ENCODE measurements at regions not wholly inside any gene's neighbourhood (a gene's known extent, or its start where the extent isn't known, plus 50 kb on each side); places are given as distances from the start of the nearest gene placed in this dataset.
"Not testable (repeated sequence)": the region's sequence is repeated elsewhere in the genome, so short reads cannot be mapped to it uniquely, and the experiment has no call there.

DNA sequence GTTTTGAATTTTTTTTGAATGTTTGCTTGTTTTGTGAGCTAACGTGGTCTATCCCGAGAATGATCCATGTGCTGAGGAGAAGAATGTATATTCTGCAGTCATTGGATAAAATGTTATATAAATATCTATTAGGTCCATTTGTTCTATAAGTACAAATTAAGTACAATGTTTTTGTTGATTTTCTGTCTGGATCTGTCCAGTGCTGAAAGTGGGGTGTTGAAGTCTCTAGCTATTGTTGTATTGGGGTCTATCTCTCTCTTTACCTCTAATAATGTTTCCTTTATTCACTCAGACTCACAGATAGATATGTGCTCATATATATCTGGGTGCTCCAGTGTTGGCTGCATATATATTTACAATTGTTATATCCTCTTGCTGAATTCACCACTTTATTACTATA, 144.8 kb upstream of the SETMAR start:
- DNase-seq, result no peak

DNA sequence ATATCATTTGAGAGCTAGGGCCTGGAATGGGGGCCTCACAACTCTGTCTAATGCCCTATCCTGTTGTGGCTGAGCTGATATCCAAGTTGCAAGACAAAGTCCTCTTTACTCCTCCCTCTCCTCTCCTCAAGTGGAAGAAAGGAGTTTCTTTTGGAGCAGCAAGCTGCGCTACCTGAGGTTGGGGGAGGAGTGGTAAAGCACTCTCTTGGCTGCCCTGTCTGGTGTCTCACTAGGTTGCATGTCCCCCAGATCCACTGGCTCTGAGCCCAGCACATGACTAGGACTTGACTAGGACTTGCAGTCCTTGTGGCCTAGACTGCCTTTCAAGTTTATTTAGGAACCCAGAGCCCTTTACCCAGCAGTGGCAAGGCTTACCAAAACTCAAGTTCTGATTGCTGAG, 141.1 kb upstream of the SETMAR start:
- no peak for DNase-seq

DNA sequence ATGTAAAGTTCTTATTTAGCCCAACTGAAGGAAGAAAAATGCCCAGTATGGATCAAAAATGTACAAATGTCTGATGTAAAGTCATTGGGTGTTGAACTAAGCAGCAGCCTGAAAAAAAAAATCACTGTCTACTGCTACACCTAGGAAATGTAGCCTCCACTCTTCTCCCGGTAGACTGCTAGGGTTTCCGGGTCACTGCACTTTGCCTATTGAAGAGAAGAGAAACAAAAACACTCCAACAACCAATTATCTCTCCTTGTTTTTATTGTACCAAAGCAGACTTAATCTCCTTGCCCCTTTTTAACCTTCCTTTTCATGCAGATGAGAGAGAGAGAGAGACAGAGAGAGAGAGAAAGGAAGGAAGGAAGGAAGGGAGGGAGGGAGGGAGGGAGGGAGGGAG, 140.2 kb upstream of the SETMAR start:
- DNase-seq, result no peak

DNA sequence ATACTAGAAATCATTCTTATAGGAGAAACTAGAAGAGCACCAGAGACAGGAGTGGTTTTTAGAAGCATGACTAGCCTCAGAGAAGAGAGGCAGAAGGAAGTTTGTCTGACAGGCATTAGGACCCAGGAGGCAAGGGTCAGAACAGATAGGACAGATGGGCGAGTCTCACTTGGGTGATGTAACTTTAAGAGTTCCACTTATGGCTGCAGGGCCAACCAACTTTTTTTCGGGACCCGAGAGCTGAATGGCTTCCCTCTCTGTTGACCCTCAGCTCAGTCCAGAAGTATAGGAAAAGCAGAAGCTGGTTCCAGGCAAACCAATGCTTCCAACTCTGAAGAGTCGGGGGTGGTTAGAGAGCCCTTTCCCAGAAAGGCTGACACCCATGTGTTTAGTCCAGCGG, 136.6 kb upstream of the SETMAR start:
- DNase-seq, result no peak

GRCh38 chr3:4167230-4167629, 135.9 kb upstream of the SETMAR start:
- not testable (repeated sequence) for DNase-seq

DNA sequence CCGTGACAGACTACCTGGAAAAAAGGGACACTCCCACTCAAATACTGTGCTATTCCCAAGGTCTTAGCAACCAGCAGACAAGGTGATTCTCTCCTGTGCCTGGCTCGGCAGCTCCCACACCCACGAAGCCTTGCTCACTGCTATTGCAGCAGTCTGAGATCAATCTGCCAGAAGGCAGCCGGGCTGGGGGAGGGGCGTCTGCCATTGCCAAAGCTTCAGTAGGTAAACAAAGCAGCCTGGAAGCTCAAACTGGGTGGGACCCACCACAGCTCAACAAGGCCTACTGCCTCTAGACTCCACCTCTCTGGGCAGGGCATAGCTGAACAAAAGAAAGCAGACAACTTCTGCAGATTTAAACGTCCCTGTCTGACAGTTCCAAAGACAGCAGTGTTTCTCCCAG, 128.4 kb upstream of the SETMAR start:
- DNase-seq, result no peak

DNA sequence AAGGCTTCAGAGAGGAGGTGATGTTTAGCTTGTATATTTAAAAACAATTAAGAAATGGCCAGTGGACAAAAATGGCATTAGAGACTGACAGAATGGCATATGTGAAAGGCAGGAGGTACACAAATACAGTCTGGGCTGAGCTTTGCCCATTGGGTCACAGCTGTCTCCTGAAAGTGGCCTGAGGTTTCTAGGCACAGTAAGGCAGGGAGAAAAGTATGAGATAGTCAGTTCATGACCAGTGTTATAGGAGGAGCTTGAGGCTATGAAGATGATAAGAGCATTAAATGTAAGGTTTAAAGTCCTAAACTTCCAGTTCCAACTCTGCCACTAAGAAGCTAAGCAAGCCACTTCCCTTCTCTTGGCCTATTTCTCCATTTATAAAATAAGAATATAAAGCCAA, 111.2 kb upstream of the SETMAR start:
- no peak for DNase-seq

DNA sequence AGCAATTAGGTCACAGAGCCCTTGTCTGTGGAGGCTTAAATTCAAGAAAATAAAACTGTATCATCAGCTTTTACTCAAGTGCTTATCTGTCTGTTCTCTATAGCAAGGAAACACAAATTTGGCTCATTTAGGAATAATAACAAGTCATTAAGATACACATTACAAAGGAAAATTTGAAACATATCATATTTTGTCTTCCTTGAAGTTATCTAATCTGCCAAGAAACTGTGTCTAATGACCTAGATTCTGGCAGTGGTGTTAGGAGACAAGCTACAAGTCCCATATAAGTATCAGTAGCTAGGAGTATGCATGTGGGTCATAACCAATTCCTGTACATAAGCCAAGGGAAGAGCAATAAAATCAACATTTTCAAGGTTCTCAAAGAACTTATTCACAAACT, 108.2 kb upstream of the SETMAR start:
- no peak for DNase-seq

- DNase-seq, result no peak
These were observed 106.5 kb upstream of the SETMAR start for GRCh38 chr3:4196506-4197147.

DNA sequence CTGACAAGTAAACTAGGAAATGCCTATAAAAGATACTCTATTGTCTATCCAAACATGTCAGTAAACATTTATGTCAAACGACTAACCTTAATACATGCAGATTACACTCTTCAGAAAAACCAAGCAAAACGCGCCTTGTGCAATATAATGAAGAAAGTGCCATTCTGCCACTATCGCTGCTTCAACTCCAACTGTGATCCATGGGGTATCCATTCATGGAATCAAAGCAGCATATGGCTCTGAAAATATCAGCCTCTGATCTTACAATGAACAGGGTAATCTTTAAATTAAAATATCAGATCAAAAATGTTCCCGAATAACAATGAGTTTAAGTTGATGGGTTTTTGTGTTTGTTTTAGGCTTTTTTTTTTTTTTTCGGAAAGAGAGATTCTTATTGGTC, 105.5 kb upstream of the SETMAR start:
- DNase-seq, result no peak

DNA sequence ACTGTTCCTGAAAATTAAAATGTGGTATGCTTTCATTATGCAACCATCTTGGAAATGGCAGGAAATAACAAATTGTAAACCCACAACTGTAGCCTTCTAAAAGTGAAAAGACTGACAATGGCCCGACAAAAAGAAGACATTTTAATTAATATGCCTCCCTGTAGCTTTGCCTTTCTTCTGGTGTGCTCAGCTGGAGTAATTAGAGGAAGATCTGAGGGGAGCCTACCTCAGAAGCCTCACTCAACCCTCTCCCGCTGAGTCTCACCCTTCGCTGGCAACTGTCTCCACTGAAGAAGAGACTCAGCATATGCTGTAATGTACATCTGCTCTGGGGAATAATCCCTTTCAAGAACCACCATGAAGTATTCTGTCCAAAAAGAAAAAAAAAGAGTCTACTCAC, 104.7 kb upstream of the SETMAR start:
- no peak for DNase-seq

DNA sequence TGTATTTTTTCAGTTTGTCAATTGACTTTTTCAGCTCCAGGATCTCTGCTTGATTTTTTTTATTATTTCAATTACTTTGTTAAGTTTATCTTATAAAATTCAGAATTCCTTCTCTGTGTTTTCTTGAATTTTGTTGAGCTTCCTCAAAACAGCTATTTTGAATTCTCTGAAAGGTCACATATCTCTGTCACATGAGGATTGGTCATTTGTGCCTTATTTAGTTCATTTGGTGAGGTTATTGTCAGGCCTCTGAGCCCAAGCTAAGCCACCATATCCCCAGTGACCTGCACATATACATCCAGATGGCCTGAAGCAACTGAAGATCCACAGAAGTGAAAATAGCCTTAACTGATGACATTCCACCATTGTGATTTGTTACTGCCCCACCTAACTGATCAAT, 98.4 kb upstream of the SETMAR start:
- DNase-seq, result not testable (repeated sequence)

DNA sequence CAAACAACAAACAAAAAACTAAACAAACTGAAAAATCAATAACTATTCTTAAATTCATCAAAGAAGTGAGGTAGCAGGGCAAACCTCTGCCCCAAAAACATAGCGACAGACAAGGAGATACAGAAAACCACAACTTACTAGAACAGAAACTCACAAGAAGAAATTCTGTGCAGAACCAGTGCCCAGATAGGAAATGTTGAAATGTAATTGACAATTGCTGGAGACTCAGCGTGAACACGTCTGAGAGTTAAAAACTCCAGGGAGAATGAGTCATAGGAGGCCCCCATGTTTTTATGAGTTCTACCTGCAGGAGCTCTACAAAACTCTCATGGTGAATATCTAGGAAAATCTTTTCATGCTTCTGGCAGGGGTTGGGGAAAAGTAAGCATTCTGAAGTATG, 95.5 kb upstream of the SETMAR start:
- no peak for DNase-seq

- DNase-seq, result no peak
These were observed 94.6 kb upstream of the SETMAR start for GRCh38 chr3:4208556-4208955.

DNA sequence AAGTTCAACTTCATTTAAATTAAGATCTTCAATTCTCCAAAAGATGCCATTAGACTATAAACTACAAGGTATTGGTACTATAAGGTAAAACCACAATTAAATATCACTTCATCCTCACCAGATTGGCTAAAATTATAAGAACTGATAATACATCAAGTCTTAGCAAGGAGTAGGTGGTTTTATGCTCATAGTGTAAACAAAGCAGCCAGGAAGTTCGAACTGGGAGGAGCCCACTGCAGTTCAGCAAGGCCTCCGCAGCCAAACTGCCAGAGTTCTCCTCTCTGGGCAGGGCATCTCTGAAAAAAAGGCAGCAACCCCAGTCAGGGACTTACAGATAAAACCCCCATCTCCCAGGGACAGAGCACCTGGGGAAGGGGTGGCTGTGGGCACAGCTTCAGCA, 91.6 kb upstream of the SETMAR start:
- no peak for DNase-seq

DNA sequence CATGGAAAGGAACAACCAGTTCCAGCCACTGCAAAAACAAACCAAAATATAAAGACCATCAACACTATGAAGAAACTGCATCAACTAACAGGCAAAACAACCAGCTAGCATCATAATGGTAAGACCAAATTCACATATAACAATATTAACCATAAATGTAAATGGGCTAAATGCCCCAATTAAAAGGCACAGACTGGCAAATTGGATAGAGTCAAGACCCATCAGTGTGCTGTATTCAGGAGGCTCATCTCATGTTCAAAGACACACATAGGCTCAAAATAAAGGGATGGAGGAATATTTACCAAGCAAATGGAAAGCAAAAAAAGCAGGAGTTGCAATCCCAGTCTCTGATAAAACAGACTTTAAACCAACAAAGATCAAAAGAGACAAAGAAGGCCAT, 89.7 kb upstream of the SETMAR start:
- DNase-seq, result not testable (repeated sequence)

GRCh38 chr3:4216974-4217373, 86.2 kb upstream of the SETMAR start:
- DNase-seq, result not testable (repeated sequence)

DNA sequence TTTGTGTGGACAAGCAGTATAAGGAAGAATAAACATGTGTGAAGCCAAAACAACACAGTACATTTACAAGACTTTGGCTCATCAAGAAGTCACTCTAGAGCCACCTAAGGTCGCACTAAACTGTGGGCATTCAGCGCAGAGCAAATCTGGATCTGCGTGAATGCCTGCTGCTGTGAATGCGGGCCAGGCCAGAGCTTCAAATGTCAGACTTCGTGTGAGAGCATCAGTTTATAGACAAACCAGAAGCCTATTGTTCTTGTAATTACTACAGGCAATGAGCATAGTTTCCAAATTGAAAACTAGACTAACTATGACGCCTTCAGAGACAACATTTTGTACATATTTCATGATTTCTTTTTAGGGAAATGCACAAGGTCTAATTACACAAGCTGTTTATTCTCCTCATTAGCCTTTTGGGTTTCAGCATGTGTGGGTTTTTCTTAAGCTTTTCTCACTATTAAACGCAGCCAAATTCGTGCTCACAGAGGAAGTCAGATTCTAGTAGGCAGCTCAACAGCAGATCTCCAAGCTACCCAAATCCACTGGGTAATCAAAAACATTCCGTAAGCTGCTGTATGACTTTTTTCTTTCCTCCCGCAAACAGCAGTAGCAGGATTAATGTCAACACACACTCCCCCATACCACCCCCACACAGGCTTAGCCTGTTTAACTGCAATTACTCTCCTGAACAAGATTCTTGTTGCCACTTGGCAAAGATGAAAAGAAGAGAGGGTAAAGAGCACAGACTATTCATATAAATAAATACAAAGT, 84.5 kb upstream of the SETMAR start:
- DNase-seq, result no peak

GRCh38 chr3:4219227-4219568, 84.0 kb upstream of the SETMAR start:
- DNase-seq, result no peak

DNA sequence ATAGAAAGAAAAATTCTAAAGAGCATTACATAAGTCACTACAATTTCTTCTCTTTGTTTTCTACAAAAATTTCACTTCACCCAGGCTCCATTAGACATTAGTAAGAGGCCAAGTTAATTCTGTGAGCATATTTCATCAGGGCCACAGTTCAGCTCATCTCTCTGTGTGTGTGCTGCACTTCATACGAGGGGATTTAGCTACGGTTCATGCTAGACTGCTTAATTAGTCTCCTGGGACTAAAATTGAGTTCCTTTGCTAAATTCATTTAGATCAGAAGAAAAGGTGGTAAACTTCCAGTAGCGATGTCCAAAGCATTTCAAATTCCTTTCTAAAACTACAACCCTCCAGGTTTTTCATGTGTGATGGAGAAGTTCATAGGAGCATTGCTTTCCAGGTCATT, 83.1 kb upstream of the SETMAR start:
- no peak for DNase-seq

- no peak for DNase-seq
These were observed 80.5 kb upstream of the SETMAR start for GRCh38 chr3:4222574-4223175.

DNA sequence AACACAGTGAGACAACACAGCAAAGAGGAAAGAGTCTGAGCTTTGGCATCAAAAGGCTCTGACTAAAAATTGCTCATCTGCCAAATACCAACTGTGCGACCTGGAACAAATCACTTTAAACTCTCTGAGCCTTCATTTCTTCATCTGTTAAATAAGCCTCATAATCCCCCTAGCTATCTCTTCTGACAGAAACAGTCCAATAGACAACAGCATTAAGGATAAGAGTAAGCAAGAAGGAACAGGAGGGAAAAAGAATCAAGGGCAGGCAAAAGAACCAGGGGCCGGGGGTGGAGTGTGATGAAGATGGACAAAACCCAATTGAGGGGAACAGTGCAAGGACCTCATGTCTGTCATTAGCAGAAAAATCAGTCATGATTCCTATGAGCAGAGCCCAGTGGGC, 79.4 kb upstream of the SETMAR start:
- no peak for DNase-seq

GRCh38 chr3:4224331-4224730, 78.8 kb upstream of the SETMAR start:
- DNase-seq, result no peak

GRCh38 chr3:4225005-4225471, 78.1 kb upstream of the SETMAR start:
- no peak for DNase-seq

GRCh38 chr3:4228295-4228694, 74.9 kb upstream of the SETMAR start:
- no peak for DNase-seq
